GM21737 (cell line): ENCODE measurements at regions not wholly inside any gene's neighbourhood (a gene's known extent, or its start where the extent isn't known, plus 50 kb on each side); places are given as distances from the start of the nearest gene placed in this dataset.

Source experiments
- ATAC-seq: cut with Tn5 transposase; IDR thresholded peaks from one replicate; pipeline ENCODE4 v1.9.1; 2021; ENCODE audit warnings: mild to moderate bottlenecking, moderate library complexity; ENCODE audit not compliant: unreplicated experiment

DNA sequence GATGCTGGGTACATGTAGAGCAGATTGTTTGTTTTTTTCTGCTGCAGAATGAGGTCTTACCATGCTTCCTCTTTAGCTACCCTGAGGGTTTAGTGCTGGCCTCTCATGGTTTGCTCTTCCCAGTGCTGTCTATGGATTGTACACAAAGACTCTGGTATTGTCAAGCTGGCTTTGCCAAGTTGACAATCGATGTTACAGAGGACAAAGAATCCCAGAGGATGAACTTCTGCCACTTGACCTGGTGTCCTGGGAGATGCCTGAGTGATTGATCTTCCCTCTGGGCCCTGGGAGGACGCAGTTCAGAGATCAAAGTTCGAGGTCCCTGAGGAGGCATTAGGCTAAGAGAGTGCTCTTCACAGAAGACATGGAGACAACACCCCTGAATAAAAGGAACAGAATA lies 865.4 kb downstream of the CCSER2 start:
- no peak for ATAC-seq

DNA sequence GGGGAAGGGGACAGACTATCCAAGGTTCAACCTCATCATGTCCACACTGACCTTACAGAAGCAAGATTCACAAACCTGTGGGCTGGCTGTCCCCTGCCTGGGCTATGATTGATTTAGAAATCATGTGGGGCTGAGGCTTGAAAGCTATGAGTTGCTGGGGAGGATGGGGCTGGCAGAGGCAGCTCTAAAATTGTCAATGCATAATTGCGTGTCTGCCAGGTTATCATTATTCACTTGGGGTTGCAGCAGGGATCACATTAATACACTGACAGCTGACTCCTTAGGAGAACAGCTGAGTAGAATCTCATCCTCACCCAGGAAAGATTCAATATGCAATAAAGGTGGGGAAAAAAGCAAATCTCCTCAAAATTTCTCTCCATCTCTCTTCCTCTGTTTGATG lies 866.3 kb downstream of the CCSER2 start:
- no peak for ATAC-seq

DNA sequence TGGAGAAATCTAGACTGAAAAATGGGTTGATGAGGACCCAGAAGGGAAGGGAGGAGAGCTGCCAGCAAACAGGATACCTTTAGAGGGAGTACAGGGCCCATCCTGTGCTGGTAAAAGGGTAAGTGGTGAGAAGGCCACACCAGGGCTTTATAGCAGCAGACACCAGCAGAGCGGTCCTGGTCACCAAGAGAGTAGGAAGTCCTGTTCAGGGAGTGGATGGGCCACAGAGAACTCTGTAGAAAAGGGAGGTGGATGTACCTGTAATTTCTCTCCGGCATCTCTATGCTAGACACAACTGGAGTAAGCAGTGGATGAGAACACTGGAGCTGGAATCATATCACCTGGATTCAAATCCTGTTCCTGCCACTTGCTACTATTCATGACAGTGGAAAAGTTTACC lies 867.2 kb downstream of the CCSER2 start:
- no peak for ATAC-seq

DNA sequence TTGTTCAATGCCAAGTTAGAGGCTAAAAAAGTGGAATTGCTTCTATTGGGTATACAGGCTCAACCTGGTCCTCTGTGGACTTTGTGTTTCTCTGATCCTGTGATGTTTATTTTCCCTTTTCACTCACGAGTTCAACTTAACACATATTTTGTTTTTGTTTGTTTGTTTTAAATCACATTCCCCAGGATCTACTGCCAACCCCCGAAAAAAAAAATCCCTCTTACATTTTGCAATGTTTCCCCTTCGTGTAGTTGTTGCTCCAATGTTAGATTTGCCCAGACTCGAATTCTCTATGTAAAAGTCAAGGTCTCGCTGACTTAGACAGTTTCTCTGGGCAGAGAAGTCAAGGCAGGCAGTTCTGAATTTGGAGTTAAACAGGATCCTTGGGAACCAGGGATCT lies 876.4 kb downstream of the CCSER2 start:
- no peak for ATAC-seq

DNA sequence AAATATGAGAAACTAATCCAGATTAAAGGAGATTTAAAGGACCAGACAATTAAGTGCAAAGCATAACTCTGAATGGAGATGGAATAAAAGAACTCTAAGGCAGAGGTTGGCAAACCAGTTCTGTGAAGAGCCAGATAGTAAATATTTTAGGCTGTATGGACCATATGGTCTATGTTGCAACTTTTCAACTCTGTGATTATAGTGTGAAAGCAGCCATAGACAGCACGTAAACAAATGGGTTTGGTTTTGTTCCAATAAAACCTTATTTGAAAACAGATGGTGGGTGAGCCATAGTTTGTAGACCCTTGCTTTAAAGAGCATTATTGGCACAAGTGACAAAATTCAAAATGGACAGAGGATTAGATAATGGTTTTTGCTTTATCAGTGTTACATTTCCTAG lies 884.1 kb downstream of the CCSER2 start:
- no peak for ATAC-seq

DNA sequence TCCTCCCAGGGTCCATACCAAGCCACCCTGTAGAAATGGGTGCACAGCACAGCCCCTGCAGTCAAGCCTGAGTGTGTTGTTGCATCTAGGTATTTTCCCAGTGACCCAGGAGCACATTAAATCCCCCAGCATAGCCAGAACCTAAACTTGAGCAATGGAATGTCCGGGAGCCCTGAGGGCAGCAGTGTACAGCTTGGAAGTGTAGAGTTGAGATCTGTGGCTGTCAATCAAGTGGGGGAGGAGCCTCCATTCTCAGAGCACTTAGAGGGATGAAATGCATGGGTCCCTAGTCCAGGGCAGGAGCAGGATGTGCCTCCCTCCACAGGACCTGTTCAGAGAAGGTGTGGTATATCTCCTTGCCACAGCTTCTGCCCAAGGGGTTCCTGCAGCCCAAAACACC lies 885.1 kb downstream of the CCSER2 start:
- ATAC-seq, result no peak

DNA sequence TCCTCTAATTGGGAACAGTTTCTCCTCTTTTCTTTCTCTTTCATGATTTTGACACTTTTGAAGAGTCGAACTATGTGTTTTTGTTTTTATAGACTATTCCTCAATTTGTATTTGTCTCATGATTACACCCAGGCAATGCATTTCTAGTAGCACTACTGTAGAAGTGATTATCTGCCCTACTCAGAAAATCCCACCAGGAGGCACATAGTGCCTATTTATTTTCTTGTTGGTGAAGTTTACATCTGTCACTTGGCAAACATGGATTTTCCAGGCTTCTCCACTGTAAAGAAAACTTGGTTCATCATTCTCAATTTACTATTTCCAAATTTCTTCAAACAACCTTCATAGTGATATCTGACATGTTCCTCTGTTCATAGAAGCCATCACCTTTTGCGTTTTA lies 893.9 kb downstream of the CCSER2 start:
- no peak for ATAC-seq

DNA sequence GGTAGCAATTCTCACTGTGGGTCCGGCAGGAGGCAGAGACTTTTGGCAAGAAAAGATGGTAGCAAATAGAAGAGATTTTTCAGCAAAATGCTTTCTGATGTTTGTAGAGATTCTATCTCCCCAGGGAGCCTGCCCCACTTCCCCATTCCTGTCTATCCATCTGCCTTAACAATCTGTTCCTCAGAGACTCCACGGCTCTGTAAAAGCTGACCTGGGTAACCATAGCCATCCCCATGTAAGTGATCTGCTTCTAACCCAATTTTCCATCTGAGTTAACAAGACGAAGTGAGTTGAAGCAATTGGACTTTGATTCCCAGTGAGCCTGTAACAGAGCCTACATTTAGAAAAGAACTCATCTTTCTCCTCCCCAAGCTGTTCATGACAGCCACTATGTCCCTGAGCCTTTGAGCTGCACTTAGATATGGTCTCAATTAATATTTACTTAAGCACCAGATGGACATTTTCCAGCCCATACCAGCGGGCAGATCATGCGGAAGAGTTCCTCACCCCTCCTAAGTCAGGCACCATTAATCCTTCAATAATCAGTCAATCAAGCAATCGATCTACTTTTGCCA lies 896.1 kb downstream of the CCSER2 start:
- ATAC-seq, result no peak

DNA sequence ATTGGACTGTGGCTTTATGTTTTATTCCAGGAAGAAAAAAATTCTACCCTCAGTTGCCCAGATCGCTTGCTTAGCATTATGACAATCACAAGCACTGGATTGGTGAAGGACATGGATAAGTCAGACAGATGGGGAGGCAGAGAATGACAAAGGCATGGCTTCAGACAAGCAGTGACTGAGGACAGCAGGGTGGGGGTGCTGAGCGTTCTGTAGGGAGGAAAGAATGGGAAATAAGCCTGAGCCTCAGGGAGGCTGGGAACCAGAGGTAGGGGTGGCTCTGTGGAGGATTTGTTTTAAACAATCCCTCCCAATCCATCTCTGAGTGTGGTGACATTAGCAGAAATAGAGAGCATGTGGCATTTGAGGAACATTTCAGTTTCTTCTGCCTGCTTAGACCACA lies 896.9 kb downstream of the CCSER2 start:
- no peak for ATAC-seq

DNA sequence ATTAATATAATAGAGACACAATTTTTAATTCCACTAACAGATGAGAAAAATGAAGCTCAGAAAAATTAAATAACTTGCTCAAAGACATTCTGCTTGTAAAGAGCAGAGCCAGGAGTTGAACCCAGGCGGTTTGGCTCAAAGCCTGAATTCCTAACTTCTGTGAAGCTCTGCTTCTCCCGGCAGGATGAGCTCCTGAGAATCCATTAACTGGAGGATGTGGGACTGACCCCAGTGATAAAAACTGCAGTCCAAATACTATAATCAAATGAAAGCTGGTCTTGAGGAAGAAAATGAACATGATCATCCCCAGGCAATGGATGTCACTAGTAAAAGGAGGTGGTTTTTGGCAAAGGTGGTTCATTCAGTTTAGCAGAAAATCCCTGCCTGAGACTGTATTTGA lies 898.2 kb downstream of the CCSER2 start:
- no peak for ATAC-seq

DNA sequence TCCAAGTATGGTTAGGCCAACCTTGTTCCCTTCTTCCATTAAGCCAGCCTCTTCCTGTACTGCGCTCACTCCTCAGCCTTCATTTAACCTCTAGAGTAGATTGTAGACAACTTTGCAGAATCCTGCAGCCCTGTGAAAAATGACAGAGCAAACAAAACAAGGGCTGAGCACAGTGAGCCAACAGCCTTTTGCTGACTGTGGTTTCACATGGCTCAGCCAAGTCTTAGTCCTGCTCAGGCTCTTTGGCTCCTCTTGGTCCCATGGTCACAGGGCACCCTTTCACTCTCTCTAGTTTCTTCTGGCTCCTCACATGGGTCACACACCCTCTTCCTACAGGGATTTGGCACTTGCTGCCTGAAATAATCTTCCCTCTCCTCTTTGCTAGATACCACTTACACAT lies 900.3 kb downstream of the CCSER2 start:
- ATAC-seq, result no peak

DNA sequence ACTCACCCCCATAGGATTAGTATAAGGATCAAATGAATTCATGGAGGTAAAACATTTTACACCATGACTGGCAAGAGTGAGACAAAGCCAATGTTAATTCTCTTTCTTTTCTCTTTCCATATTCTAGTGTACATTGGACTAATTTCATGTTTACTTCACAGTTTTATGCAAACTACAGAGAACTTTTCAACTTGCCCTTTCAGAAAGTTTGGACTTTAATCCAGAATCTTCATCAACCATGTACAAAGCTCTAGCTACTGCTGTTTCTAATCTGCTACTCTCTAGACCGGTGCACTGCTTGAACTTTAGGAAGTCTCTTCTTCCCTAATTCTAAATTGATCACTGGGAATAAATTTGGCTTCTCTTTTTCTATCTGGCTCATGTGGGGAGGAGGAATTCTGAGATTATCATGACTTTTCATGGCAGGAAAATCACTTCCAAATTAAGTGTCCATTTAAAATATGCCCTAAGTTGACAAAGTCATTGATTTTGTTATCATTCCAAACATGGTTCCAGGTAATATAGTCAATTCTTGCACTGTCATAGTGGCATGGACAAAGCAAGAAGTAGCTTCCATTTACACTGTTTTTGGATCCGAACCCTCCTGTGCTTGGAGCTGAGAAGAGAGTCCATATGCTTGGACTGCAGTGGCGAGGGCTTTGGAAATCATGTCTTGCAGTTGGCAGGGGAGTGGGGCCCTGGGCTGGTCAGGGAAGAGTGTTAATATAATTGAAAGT lies 903.3 kb downstream of the CCSER2 start:
- ATAC-seq, result no peak

DNA sequence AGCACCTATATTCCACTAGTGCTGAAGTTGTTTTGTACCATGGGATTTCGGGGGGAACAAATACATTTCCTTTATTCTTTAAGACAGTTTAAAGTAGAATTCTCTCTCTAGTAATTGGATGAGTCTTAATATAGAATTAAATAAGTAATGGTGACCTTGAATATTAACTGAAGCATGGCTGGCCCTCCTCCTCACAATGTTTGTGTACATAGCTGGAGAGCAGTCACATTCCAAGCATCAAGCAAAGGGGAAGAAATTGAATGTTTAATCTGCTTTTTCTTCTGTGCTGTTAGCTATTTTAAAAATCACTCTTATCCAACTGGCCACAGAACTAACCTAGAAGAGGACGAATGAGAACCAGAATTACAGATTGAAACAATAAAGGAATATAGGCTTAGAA lies 906.9 kb downstream of the CCSER2 start:
- ATAC-seq, result no peak

DNA sequence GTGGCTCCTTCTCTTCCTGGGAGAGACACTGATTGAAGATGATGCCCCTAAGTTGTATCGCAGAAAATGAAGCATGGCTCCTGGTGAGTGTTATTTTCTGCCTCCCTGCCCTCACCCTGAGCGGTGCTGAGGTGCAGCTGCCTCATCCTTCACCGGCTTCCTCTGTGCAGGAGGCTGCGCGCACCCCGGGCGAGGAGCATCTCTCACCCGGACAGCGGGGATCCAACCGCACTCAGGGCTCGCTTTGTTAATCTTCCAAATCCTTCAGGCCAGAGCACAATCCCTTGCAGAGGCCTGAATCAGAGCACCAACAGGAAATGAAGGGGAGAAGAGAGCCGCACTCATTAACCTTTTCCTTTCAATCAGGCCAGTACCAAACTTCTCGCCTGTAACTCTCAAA lies 910.3 kb downstream of the CCSER2 start:
- ATAC-seq, result no peak

DNA sequence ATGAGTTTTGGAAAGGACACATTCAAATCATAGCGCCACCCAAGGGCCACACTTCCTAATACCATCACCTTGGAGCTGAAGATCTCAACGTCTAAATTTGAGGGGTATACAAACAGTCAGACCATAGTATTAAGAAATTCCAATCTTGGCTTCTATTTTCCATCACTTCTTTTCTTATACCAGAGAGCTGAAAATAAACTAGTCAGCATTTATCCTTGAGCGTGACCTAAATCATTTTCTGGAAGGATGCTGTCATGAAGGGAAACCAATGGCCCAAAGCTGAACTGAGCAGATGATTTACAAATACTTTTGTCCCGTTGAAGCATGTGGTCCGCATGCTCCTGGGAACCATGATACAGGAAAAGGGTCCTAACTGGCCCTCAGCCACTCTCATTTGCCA lies 921.9 kb downstream of the CCSER2 start:
- no peak for ATAC-seq

DNA sequence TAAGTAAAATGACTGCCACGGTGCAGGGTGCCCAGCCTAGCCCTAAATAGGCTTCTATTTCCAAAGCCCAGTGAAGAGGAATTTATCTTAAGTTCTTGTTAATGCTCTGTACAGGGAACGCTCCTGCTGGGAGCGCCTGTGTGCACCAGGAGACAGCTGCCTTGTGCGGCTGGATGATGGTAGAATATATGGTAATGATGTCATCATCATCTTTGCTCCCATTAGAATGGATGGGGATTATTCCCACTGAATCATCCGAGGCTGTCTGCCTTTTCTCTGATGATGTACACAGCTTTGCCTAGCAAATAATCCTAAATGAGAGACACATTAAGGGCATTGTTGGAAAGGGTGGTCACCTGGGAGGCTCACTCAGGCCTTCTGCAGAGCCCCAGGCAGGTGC lies 928.1 kb downstream of the CCSER2 start:
- no peak for ATAC-seq

DNA sequence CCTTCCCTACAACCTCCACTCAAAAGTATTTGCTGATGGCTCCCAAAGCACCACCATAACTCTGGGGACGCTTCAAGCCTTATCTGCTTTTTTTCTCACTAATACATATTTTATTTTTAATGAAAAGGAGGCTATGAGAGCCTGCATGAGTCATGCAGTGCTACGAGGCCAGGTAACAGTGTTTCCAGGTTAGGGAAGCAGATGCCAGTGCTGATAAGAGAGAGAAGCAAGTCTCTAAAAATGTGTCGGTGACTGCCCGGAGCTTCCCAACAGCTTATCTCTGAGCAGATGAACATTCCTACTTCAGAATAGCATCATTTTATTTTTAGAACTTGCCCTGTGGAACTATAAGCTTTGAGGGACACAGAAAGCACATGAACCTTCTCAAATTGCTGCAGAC lies 931.5 kb downstream of the CCSER2 start:
- no peak for ATAC-seq

DNA sequence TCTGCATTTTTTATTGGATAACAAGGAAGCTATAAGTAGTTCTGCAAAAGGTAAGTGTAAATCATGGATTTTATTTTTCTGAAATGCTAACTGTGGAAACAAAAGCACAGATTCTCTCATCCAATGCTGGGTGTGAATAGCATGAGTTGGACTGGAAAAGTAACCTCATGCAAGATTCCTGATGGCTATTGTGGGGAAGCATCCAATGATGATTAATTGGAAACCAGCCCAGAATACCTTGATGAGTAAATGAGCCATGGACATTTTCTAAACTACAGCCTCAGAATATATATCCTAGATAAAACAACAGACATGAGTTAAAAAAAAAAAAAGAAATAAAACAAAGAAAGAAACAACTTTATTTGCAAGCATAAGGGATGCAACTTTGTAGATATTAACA lies 934.6 kb downstream of the CCSER2 start:
- ATAC-seq, result no peak

DNA sequence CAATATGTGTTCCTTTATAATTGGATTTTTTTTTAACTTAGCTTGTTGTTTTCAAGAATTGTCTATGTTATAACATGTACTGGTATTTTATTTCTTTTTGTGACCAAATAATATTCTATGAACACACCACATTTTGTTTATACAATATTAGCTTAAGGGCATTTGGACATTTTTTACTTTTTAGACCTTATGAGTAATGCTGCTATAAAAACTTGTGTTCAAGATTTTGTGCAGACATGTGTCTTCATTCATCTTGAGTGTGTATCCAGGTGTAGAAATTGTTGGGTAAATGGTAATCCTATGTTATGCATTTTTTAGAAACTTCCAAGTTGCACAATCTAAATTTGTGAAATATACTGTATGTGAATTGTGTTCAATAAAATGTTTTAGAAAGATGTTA lies 936.7 kb downstream of the CCSER2 start:
- ATAC-seq, result no peak

DNA sequence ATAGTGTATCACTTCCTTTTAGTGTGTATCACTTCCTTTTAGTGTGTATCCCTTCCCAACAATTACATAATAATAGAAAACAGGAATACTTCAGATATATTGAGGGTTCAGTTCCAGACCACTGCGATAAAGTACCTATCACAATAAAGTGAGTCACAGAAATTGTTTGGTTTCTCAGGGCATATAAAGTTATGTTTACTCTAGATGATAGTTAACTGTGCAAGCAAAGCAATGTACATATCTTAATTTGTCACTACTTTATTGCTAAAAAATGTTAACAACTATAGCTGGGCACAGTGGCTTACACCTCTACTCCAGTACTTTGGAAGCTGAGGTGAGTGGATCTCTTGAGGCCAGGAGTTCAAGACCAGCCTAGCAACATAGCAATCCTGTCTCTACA lies 938.4 kb downstream of the CCSER2 start:
- no peak for ATAC-seq

DNA sequence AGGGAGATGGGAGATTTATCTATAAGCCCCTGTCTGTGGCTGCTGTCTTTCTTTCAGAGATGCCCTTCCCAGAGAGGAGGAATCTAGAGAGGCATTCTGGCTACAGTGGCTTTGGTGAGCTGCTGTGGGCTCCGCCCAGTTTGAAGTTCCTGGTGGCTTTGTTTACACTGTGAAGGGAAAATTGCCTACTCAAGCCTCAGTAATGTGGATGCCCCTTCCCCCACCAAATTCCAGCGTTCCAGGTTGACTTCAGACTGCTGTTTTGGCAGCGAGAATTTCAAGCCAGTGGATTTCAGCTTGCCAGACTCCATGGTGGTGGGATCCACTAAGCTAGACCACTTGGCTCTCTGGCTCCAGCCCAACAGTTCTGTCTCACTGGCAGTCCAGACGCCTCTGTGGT lies 951.6 kb downstream of the CCSER2 start:
- ATAC-seq, result no peak

DNA sequence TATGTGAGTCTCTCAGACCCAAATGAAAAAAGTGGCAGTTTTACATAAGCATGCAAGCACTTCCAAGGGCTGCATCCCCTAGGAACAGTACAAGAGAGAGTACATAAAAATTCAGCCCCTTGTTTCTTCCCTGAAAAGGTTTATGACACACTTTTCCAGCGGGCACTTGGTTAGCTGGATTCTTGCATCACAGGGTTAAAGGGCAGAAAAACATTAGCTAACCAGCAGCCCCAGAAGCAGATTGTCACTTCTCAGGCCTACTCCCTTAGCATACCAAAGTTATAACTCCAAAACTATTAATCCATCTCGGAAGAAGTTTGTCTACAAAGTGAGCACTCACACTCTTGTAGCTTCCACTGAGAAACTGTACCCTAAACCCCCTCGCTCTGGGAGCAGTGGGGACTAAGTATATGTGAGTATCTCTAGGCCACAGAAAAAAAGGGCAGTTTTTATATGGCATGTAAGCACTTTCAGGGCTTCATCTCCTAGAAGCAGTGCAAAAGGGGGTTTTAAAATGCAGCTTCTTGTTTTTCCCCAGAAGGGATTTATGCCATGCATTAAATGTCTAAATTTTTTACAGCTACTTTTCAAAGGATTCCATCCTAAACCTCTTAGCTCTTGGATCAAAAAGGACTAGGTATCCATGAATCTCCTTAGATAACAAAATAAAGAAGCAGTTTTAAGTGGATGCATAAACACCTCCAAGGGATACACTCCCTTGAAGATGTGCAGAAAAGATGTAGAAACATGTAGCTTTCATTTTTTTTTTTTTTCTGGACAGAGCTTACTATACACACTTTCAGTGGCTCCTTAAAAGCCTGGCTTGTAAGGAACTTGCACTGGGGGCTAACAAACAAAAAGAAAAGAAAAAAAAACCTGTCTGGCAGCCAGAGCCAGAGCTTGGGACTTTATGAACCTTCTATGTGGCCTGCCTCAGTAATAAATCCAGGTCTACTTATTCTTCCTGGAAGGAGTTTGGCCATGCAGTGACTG lies 956.7 kb downstream of the CCSER2 start:
- ATAC-seq, result no peak
